Ovary (tissue), 3 donors: ENCODE measurements at regions not wholly inside any gene's neighbourhood (a gene's known extent, or its start where the extent isn't known, plus 50 kb on each side); places are given as distances from the start of the nearest gene placed in this dataset.

Source experiments
- CTCF ChIP-seq, 3 donors: fragments of 450-650 bp in 2 of 3; fragments of 200-600 bp in 1 of 3; IDR thresholded peaks; one replicate each; pipeline versions ENCODE4 v1.5.1 to v1.8.0; 2016 to 2022; ENCODE audit warnings: antibody characterized with exemption in 3 of 3, mild to moderate bottlenecking in 1 of 3
- EP300 ChIP-seq: sonication (generic); formaldehyde crosslinking; IDR thresholded peaks from one replicate; pipeline ENCODE4 v1.6.1; 2017; ENCODE audit warnings: antibody characterized with exemption
- POLR2A ChIP-seq: fragments of 450-650 bp; IDR thresholded peaks from one replicate; pipeline ENCODE4 v1.6.1; 2017; ENCODE audit warnings: antibody characterized with exemption, mild to moderate bottlenecking, moderate library complexity
- donor health status: DM: no; HTN: no; CAD: no.

GRCh38 chr2:7736646-7737305 lies 819.6 kb downstream of the RNF144A start:
- TF ChIP-seq CTCF (IDR thresholded peaks at IDR 0.05) (no peak), POLR2A (no peak), EP300 (no peak)
